Mucosa of rectum (tissue), 2 donors: ENCODE measurements at regions not wholly inside any gene's neighbourhood (a gene's known extent, or its start where the extent isn't known, plus 50 kb on each side); places are given as distances from the start of the nearest gene placed in this dataset.

ENCODE experiments used
- H3K27ac ChIP-seq, 2 donors: one replicate each; pipeline ENCODE4 v1.7.0; 2013; ENCODE audit warnings: inconsistent platforms in 2 of 2, low read depth in 2 of 2, low read length in 2 of 2
- H3K27me3 ChIP-seq, 2 donors: one replicate each; pipeline ENCODE4 v1.7.0; 2013; ENCODE audit warnings: low read length in 2 of 2; ENCODE audit not compliant: control insufficient read depth in 2 of 2, insufficient read depth in 2 of 2
- H3K36me3 ChIP-seq, 2 donors: one replicate each; pipeline ENCODE4 v1.7.0; 2013; ENCODE audit warnings: low read length in 2 of 2; ENCODE audit not compliant: control insufficient read depth in 2 of 2, insufficient read depth in 2 of 2
- H3K4me1 ChIP-seq, 2 donors: one replicate each; pipeline ENCODE4 v1.7.0; 2013; ENCODE audit warnings: low read length in 2 of 2, mild to moderate bottlenecking in 1 of 2; ENCODE audit not compliant: control insufficient read depth in 2 of 2, insufficient read depth in 2 of 2
- H3K4me3 ChIP-seq, 2 donors: one replicate each; pipeline ENCODE4 v1.7.0; 2013; ENCODE audit warnings: low read length in 2 of 2
- H3K9ac ChIP-seq, 2 donors: one replicate each; pipeline ENCODE4 v1.7.0; 2013; ENCODE audit warnings: low read length in 2 of 2, low read depth in 1 of 2, mild to moderate bottlenecking in 1 of 2
- H3K9me3 ChIP-seq, 2 donors: one replicate each; pipeline ENCODE4 v1.7.0; 2013; ENCODE audit warnings: low read length in 2 of 2; ENCODE audit not compliant: control insufficient read depth in 2 of 2
- donor health status: healthy.
- donor health status: Normal muscosa, but diverticular disease.

GRCh38 chr11:27928809-27929208 lies 179.1 kb downstream of the KIF18A start:
- Histone ChIP-seq H3K9ac (no peak overlapping the region), H3K27me3 (no peaks in the 10 kb centered on the region), H3K4me1 (no peaks in the 10 kb centered on the region), H3K27ac (no peak overlapping the region), H3K36me3 (no peaks in the 10 kb centered on the region), H3K9me3 (no peaks in the 10 kb centered on the region), H3K4me3 (no peak overlapping the region)

- H3K36me3 ChIP-seq, result no peaks in the 10 kb centered on the region
Measured at GRCh38 chr11:27926981-27927481, 180.9 kb downstream of the KIF18A start.

GRCh38 chr11:27926486-27926885 lies 181.5 kb downstream of the KIF18A start:
- H3K36me3 ChIP-seq, result no peaks in the 10 kb centered on the region
- H3K27me3 ChIP-seq, result no peaks in the 10 kb centered on the region
- H3K4me3 ChIP-seq, result no peak overlapping the region
- H3K9ac ChIP-seq, result no peak overlapping the region
- H3K9me3 ChIP-seq, result no peaks in the 10 kb centered on the region
- no peak overlapping the region for H3K27ac ChIP-seq
- no peaks in the 10 kb centered on the region for H3K4me1 ChIP-seq

More at GRCh38 chr11:27926981-27927481, 180.9 kb downstream of the KIF18A start:
- Histone ChIP-seq H3K27me3 (no peaks in the 10 kb centered on the region), H3K4me1 (no peaks in the 10 kb centered on the region), H3K9ac (no peak overlapping the region), H3K27ac (no peak overlapping the region), H3K9me3 (no peaks in the 10 kb centered on the region), H3K4me3 (no peak overlapping the region)

DNA sequence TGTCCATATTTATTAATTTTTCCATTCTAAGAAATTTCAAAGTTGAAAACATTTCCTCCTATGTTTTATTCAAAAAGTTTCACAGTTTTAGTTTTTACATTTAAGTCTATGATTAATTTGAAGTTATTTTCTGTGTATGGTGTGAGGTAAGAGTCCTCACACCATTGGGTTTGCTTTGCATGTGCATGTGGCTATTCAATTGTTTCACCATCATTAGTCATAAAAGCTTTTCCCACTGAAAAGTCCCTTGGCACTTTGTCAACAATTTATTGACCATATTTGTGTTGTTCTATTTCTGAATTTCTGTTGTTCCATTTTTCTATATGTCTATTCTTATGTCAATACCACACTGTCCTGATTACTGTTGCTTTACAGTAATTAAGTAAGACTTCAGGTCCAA lies 186.5 kb downstream of the KIF18A start:
- no peaks in the 10 kb centered on the region for H3K9me3 ChIP-seq
- H3K9ac ChIP-seq, result no peak overlapping the region
- no peak overlapping the region for H3K4me3 ChIP-seq
- no peak overlapping the region for H3K27ac ChIP-seq
- H3K27me3 ChIP-seq, result no peaks in the 10 kb centered on the region
- H3K4me1 ChIP-seq, result no peaks in the 10 kb centered on the region
- no peaks in the 10 kb centered on the region for H3K36me3 ChIP-seq

DNA sequence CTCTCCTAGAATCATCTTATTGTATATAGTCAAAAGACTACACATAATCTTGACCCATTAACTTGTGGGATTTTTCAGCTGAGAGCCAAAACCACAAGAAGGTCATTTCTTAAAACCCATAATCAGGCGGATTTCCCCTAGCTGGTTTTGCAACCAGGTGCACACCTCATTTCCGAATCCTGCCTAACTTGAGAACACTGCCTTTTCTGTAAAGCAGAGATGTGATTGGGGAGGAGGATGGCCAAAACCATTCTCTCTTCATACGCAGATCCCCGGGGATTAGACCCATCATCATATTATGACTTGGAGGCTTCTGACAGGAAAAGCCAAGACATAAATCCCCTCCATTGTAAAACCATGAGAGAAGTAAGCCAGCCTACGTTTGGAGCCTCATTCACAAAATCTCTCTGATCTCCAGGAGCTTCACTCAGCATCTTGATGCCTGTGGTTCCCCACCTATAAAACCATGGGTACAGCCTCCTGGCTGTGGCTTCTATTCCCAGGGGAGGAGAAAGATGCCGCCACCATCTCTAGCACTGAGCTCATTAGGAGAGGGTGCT lies 191.3 kb downstream of the KIF18A start:
- no peak overlapping the region for H3K9ac ChIP-seq
- no peaks in the 10 kb centered on the region for H3K36me3 ChIP-seq
- H3K4me1 ChIP-seq, result no peaks in the 10 kb centered on the region
- H3K9me3 ChIP-seq, result no peaks in the 10 kb centered on the region
- H3K27ac ChIP-seq, result no peak overlapping the region
- H3K27me3 ChIP-seq, result no peaks in the 10 kb centered on the region
- no peak overlapping the region for H3K4me3 ChIP-seq

- Histone ChIP-seq H3K27me3 (no peaks in the 10 kb centered on the region), H3K4me1 (no peaks in the 10 kb centered on the region), H3K9me3 (no peaks in the 10 kb centered on the region), H3K4me3 (no peak overlapping the region), H3K27ac (no peak overlapping the region), H3K9ac (no peak overlapping the region), H3K36me3 (no peaks in the 10 kb centered on the region)
Measured at GRCh38 chr11:27914080-27914479, 193.9 kb downstream of the KIF18A start.

GRCh38 chr11:27913650-27914049 lies 194.3 kb downstream of the KIF18A start:
- no peak overlapping the region for H3K4me3 ChIP-seq
- no peak overlapping the region for H3K9ac ChIP-seq
- no peaks in the 10 kb centered on the region for H3K4me1 ChIP-seq
- no peaks in the 10 kb centered on the region for H3K9me3 ChIP-seq
- no peaks in the 10 kb centered on the region for H3K27me3 ChIP-seq
- no peak overlapping the region for H3K27ac ChIP-seq
- no peaks in the 10 kb centered on the region for H3K36me3 ChIP-seq

- Histone ChIP-seq H3K9me3 (no peaks in the 10 kb centered on the region), H3K27me3 (no peaks in the 10 kb centered on the region), H3K4me3 (no peak overlapping the region), H3K27ac (no peak overlapping the region), H3K36me3 (no peaks in the 10 kb centered on the region), H3K4me1 (no peaks in the 10 kb centered on the region), H3K9ac (no peak overlapping the region)
Measured at GRCh38 chr11:27912916-27913315, 195.0 kb downstream of the KIF18A start.

DNA sequence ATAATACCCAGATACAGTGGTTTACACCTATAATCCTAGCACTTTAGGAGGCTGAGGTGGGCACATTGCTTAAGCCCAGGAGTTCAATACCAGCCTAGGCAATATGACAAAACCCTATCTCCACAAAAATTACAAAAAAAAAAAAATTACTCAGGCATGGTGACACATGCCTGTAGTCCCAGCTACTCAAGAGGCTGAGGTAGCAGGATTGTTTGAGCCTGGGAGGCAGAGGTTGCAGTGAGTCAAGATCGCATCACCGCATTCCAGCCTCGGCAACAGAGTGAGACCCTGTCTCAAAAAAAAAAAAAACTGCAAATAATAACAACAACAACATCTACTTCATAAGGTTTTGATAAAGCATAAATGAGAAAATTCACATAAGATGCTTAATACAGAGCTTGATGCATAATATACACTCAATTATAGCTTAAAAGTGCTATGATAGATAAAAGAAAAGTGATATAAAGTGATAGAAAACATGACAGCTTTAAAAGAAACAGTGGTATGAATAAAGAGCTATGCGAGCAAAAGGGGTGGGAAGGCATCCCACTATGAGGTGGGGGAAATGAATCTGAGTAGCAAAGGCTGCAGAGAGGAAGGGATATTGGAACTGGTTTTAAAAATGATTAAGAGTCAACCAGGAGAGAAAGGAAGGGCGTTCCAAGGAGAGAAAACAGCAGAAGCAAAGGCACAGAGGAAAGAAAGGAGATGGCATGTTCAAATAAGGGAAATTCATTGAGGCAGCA lies 197.6 kb downstream of the KIF18A start:
- Histone ChIP-seq H3K27ac (no peak overlapping the region), H3K4me3 (no peak overlapping the region), H3K36me3 (no peaks in the 10 kb centered on the region), H3K27me3 (no peaks in the 10 kb centered on the region), H3K9ac (no peak overlapping the region), H3K9me3 (no peaks in the 10 kb centered on the region), H3K4me1 (no peaks in the 10 kb centered on the region)

DNA sequence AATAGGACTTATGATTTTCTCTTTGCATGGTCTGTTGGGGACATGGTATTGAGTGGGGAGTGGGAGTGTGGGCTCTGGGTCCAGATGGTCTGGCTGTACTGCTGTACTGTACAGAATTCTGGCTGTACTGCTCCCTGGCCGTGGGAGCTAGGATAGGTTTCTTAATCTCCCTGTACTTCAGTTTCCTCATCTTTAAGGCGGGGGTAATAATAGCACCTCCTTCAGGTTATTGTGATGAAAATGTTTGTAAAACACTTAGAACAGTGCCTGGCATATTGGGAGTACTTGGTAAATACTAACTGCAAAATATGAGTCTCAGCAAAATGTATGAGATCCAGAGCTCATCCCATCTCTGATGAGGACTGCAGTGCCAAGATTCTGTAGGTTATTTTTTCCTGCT lies 198.6 kb downstream of the KIF18A start:
- H3K9me3 ChIP-seq, result no peaks in the 10 kb centered on the region

More for the DNA sequence above, 198.6 kb downstream of the KIF18A start:
- Histone ChIP-seq H3K4me3 (no peak overlapping the region), H3K27me3 (no peaks in the 10 kb centered on the region), H3K4me1 (no peaks in the 10 kb centered on the region), H3K9ac (no peak overlapping the region), H3K27ac (no peak overlapping the region), H3K36me3 (no peaks in the 10 kb centered on the region)
